Endometrium (tissue), 2 donors: ENCODE measurements at regions not wholly inside any gene's neighbourhood (a gene's known extent, or its start where the extent isn't known, plus 50 kb on each side); places are given as distances from the start of the nearest gene placed in this dataset.
A peak's percentile ranks its signal among the peaks of the same experiment; 100 is the strongest.

Experiments
- FAIRE-seq: peaks from 2 replicates; lab custom pipeline; 2012; peaks lifted over from hg19 to GRCh38; lab: Jason Lieb, UNC
- donor health status: control.
- donor health status: control.

- FAIRE-seq, result no peak
Measured at GRCh38 chr4:175871774-175872405, 59.8 kb upstream of the GPM6A start.

- peak; percentile 76 for FAIRE-seq
Measured at GRCh38 chr4:175873707-175874106, 61.6 kb upstream of the GPM6A start.

DNA sequence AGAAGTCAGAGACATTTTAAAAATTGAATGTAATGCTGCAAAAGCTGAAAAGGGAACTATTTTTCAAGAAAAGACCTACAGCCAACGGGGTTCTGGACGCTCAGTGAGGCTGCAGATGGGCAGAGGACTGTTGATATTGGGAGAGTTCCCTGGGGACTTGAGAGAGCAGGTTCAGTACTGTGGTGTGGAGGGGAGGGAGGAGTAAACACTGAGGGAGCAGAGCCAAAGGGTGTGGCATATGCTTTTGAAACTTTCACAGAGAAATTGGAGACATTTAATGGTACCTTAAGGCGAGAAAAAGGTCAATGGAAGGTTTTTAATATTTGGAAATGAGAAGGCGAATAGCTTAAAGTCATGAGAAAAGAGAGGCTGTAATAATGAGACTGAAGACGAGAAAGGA lies 62.2 kb upstream of the GPM6A start:
- no peak for FAIRE-seq

- no peak for FAIRE-seq
Measured at GRCh38 chr4:175875993-175876771, 64.1 kb upstream of the GPM6A start.

- no peak for FAIRE-seq
Measured at GRCh38 chr4:175882891-175883290, 70.8 kb upstream of the GPM6A start.

DNA sequence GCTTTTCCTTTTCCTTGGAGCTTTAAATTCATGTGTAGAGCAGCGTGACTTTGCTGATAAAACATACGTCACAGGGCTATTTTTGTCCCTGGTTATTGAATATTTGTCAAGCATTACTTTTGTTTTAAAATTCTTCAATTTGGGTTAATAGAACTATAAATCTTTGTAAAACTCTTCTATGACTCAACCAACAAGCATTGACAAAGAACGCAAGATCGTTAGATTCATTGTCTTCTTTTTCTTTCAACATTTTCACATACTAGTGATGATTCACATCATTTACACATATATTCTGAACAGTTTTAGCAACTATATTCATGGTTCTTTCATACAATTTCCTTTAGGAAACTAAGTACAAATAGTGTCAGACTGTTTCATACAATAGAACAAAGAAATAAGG lies 72.0 kb upstream of the GPM6A start:
- FAIRE-seq, result no peak

GRCh38 chr4:175891231-175891630 lies 79.2 kb upstream of the GPM6A start:
- FAIRE-seq, result no peak

GRCh38 chr4:175891851-175892250 lies 79.8 kb upstream of the GPM6A start:
- FAIRE-seq, result peak; percentile 85

GRCh38 chr4:175905925-175906324 lies 93.9 kb upstream of the GPM6A start:
- FAIRE-seq, result no peak

DNA sequence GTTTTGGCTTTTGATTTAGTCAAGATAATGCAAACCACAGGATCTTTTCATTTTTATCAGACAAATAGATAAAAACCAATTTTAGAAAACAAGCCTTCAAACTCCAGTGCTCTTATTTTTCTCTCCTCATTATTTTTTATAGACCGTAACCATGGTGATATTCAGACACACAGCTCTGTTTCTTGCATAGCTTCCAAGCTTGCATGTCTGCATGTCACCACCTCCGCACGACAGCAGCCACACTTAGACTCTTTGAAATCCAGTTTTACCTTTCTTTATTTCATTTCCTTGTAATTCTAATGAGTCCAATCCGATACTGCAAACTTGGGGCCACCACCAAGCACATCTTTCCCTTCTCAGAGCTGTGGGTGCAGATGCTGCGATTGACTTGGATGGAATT lies 94.3 kb upstream of the GPM6A start:
- FAIRE-seq, result no peak

DNA sequence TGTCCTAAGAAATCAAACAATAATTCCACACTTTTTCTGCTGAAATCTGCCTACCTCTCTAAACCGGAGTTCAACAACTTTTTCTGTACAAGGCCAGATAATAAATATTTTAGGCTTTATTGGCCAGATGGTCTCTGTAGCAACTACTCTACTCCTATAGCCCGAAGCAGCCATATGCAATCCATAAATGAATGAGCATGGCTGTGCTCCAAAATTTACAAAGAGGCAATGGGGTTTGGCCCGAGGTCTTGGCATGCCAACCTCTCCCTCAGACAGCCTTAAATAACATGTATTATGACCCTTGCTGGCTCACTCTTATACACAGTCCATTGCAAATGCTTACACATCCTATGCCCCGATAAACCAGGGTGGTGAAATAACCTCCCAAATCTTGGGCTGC lies 98.6 kb upstream of the GPM6A start:
- no peak for FAIRE-seq

GRCh38 chr4:175916626-175917351 lies 104.7 kb upstream of the GPM6A start:
- no peak for FAIRE-seq

- no peak for FAIRE-seq
Measured at GRCh38 chr4:175927121-175927520, 115.1 kb upstream of the GPM6A start.

DNA sequence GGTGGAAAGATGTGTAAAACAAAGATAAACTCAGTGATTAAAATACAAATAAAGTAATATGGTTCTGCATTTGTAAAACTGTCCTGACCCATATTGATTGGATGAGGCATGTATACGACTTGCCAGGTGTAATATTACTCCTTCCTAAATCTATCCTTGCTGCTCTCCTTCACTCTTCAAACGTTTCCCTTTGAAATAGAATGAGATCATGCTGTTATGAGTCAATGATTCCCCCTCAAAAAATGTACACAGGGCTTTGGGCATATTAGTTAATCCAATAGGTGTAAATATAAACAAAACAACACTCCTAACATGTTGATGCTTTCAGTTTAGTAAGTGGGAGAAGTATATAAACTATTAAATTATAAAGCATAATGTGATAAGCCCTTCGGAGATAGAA lies 117.4 kb upstream of the GPM6A start:
- FAIRE-seq, result no peak

GRCh38 chr4:175929932-175930331 lies 117.9 kb upstream of the GPM6A start:
- FAIRE-seq, result no peak

DNA sequence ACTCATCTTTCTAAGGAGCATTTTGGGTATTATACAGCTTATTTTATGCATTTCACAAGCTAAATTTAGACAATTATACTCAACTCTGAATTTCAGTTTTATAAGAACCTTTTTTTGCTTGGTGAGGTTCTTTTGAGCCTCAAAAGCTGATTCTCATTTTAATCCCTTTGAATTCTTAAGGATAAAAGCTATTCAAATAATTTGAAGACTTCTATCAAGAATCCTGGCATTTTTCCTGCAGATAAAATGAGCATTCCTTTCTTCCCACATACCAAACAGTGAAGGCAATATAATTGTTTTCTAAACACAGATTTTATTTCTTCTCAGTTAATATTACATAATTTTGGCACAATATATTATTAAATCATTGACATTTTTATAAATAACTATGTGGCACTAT lies 118.4 kb upstream of the GPM6A start:
- FAIRE-seq, result peak; percentile 57

GRCh38 chr4:175932116-175932515 lies 120.1 kb upstream of the GPM6A start:
- no peak for FAIRE-seq

DNA sequence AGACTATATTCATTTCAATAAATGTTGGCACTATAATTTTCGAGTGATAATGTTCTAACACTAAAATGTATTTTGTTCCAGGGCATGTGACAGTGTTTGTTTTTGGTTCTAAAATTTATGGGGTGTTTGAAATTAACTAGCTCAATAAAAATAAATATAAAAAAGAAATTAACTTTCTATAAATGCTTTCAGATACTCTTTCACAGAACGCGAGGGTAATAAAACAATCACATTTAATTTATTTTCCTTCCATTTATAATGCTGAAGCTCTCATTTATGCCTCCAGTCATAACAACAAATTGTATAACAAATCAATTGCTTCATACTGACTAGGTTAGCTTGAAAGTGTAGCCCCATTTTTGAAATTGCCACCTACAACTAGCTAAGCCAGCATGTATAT lies 122.4 kb upstream of the GPM6A start:
- FAIRE-seq, result no peak

DNA sequence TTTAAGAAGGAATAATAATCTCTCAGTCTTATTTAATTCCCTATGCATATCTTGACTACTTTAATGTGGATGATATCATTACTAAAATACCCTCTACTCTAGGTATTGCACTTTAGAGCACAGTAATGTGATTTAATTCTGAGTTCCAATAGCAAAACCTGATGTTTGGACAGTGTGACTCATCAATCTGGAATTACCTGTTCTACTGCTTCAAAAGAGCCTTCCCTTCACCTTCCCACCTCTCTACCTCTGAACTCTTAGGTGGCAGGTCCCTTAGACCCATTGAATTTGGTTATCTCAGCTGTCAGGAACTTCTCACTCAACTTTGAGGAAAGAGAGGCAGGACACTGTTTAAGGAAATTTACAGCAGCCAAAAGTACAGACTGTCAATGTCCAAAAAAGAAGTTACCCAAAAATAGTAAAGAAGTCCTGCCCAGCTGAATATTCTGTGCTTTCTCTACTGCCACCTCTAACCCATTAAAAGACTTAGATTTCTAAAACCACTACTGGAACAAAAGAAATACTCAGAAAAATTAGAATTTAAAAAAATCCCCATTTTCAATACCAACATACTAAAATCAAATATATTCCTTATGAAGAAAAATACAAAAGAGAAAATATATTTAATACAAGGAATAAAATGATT lies 123.1 kb upstream of the GPM6A start:
- FAIRE-seq, result no peak

GRCh38 chr4:175944126-175944910 lies 121.3 kb upstream of the WDR17 start:
- FAIRE-seq, result no peak

- no peak for FAIRE-seq
Measured at GRCh38 chr4:175946472-175947116, 119.0 kb upstream of the WDR17 start.
